HG02678 (cell line): ENCODE measurements at regions not wholly inside any gene's neighbourhood (a gene's known extent, or its start where the extent isn't known, plus 50 kb on each side); places are given as distances from the start of the nearest gene placed in this dataset.
"Not testable (repeated sequence)": the region's sequence is repeated elsewhere in the genome, so short reads cannot be mapped to it uniquely, and the experiment has no call there.

ENCODE experiments used
- ATAC-seq: cut with Tn5 transposase; IDR thresholded peaks from one replicate; pipeline ENCODE4 v1.9.1; 2021; ENCODE audit warnings: mild to moderate bottlenecking, moderate library complexity; ENCODE audit not compliant: unreplicated experiment

DNA sequence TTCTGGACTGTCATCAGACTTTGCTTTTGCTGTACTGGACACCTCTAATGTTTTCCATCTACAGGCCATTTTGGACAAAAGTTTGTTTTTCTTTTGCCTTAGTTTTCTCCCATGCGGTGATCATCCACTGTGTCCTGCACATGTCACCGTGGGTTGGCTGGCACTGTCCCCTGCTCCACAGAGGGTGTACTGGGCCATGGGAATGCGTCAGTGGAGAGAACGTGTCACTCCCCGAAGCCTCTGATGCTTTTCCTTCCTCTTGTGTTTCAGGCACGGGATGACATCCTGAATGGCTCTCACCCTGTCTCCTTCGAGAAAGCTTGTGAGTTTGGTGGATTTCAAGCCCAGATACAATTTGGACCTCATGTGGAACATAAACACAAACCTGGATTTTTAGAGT lies 385.0 kb upstream of the TPM1 start:
- not testable (repeated sequence) for ATAC-seq

DNA sequence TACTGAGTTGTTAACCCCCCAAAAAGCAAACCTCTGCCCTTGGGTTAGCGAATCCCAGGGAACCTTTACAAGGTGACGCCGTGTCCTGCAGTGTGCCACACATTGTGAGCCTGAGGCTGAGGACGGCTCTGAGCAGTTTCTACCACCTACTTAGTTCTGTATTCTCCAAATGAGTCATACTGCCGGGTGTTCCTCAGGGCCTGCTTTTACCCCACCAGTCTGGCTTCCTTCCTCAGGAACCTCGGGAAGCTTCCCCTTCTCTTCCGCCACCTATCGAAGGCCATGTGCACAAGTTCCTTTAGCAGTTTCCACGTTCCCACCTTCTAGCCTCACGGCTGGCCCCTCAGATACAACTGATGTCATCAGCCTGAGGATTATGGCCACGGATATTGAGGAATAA lies 384.0 kb upstream of the TPM1 start:
- no peak for ATAC-seq

DNA sequence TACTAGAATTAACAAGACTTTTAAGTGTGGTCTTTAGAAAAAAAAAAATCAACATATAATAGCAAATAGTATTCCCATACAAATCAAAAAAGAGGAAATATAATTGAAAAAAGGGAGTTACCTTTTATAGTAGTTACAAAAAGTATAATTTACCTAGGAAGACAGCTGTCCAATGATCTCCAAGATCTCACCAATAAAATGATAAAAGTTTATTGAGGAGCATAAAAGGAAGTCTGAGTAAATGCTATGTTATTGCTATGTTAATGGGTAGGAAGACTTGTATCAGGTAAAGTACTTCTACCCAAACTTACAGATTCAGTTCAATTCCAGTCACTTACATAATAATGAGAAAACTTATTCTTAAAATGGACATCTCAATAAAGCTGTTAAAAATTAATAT lies 379.0 kb upstream of the TPM1 start:
- ATAC-seq, result no peak

DNA sequence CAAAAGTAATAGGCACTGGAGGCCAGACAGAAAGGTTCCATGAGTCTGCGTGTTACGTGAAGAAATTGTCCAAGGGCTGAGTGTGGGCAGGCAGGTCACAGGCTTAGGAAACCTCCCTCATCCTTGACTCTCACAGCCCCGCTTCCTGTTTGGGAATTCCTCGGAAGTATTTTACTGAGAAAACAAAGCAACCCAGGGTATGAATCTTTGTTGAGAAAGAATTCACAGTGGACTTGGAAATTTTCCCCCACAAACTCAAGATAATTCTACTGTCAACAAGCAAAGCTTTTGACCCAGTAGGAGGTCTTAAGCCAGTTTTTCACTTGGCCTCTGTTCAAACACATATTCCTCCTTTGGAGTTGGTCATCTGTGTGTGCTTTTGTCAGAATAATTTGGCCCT lies 377.1 kb upstream of the TPM1 start:
- ATAC-seq, result no peak

DNA sequence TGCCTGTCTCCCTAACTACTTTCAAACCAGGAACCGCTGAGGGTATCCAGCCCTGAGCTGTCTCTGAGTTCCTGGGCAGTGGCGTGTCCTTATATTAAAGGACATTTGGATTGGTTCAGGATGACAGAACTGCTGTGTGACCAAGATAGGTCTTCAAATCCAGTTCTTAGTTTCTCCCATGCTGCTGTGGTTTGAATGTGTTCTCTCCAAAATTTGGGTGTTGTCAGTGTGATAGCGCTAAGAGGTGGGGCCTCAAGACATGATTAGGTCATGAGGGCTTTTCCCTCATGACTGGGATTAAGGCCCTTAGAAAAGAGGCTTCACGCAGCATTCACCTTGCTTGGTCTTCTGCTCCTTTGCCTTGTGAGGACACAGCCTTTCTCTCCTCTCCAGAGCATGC lies 376.5 kb upstream of the TPM1 start:
- no peak for ATAC-seq

DNA sequence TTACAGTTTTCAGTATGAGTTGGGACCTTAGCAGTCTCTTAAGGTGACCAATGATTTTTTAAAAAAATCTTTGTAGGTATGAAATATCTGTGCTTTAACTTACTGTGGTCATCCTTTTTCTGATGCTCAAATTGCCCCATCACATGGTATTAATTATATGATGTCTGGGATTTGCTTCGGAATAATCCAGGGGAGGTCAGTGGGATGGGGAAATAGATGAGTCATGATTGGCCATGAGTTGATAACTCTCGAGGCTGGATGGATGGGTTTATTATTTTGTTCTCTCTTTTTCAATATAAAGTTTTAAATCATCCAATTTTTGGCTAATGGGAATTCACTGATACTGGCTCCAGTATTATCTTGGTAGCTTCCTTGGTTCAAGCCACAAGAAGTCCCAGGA lies 370.3 kb upstream of the TPM1 start:
- no peak for ATAC-seq

DNA sequence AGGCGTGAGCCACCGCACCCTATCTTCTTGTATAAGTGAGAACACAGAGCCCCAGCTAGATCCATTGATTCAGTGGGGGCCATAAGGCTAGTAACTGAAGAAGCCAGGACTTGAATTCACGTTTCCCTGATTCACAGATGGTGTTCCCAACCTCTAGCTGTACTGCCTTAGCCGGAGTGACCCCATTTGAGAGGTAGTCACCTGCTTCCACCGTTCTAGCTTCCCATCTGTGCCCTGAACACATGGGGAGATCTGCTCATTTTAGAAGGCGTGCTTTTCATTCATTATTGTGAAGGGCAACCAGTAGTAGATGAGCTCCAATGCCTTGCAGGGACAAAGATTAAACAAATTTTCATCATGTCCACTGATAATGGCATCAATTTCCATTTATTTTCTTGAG lies 365.7 kb upstream of the TPM1 start:
- ATAC-seq, result no peak

DNA sequence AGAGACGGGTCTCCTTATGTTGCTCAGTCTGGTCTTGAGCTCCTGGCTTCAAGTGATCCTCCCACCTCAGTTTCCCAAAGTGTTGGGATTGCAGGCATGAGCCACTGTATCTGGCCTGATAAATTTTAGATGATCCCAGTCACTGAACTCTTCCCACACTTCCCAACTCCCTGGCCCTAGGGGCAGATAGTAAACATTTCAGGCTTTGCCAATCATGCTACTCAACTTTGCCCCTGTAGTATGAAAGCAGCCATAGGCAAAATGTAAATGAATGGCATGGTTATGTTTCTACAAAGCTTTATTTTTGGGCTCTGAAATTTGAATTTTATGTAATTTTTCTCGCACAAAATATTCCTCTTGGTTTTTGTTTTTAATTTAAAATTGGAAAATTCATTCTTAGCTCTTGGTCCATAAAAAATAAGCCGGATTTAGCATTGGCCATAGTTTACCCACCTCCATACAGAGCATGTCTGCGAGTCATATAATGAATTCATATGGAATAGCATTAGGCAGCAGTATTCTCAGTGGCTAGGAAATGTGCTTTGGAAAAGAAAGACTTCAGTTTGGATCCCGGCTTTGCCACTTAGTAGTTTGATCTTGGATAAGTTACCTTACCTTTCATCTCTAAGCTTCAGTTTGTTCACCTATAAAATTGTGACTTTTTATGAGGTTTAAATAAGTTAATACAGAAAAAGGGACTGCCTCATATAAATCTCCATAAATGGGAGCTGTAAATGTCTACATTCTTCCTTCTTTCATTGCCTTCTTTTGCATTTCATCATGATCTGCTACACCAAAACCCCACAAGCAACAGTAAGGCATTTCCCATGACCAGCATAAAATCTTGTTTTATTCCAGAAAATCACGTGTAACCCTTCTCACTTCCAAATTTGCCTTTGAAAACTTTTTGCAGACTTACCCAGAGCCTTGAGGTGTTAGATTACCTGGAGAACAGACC lies 360.3 kb upstream of the TPM1 start:
- no peak for ATAC-seq

DNA sequence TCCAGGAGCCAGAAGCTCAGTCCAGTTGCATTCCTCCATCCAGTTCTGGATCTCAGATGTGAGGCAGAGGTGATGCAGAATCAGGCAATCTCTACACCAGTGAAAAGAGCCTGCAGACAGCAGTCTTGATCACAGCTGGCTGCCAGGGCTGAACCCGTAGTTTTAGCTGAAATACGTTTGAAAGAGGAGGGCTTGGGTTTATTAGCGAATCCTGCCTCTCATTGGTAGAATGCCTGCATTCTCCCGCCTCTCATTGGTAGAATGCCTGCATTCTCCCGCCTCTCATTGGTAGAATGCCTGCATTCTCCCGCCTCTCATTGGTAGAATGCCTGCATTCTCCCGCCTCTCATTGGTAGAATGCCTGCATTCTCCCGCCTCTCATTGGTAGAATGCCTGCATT lies 359.4 kb upstream of the TPM1 start:
- ATAC-seq, result not testable (repeated sequence)

DNA sequence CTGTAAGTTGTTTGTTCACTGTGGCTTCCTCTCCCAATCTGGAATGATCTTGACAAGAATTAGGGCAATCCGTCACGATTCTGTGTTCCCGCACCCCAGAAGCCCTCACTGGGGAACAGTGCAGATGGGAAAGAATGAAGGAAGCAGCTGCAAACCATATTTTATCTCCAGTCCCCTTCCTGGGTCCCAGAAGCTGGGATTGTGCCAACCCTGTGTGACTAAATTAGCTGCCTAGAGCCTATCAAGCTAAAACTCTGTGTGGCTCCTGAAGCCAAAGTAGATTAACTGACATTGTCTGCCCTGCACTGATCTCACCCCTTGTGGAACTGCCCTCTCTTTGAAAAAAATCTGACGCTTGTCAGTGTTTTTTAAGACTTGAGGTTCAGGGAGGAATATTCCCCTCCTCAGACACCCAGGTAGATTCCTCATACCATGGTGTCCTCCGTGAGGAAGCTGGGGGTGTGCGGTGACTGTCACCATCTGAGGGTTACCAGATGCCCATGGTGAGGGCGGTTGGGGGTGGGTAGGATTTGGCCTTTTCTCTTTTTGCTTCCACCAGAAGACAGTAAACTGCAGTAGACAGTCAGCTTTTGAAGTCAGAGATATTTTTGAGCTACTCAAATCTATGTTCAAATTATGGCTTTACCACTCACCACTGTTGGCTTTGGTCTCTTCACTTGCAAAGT lies 358.3 kb upstream of the TPM1 start:
- no peak for ATAC-seq

DNA sequence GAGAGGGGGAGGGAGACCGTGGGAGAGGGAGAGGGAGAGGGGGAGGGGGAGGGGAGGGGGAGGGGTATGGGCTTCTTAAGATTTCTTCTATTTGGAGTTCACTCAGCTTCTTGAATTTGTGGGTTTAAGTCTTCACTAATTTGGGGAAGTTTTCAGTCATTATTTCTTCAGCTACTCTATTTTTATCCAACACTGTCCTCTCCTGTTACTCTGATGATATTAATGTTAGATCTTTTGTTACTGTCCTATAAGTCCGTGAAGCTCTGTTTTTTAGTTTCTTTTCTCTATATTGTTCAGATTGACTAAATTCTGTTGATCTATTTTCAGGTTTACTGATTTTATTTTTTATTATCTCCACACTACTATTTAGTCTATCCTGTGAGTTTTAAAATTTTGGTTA lies 351.5 kb upstream of the TPM1 start:
- ATAC-seq, result no peak

DNA sequence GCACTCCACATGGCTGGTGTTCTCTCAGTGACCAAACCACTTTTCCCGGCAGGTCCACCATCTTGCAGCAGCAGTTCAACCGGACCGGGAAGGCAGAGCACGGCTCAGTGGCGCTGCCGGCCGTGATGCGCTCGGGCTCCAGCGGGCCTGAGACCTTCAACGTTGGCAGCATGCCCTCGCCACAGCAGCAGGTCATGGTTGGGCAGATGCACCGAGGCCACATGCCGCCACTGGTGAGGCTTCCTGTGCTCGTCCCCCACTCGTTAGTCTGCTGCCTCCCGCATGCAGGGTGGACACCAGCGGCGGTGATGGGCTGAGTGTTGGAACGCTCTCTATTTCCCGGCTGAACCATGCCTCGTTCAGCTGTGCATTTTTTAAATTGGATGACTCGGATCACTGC lies 344.9 kb upstream of the TPM1 start:
- ATAC-seq, result no peak

DNA sequence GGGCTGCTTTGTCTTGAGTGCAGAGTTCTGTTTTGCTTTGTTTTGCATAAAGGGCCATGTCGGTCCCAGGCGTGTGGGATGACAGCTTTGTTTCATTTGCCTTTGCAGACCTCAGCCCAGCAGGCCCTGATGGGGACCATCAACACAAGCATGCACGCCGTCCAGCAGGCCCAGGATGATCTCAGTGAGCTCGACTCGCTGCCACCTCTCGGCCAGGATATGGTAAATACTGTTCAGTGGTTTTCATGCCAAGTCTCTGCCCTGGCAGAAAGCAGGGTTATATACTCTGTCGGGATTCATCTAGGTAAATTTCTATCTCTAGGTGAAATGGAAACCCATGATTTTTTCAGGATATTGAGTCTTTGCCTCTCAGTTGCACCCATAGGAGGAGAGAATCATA lies 343.9 kb upstream of the TPM1 start:
- ATAC-seq, result no peak

DNA sequence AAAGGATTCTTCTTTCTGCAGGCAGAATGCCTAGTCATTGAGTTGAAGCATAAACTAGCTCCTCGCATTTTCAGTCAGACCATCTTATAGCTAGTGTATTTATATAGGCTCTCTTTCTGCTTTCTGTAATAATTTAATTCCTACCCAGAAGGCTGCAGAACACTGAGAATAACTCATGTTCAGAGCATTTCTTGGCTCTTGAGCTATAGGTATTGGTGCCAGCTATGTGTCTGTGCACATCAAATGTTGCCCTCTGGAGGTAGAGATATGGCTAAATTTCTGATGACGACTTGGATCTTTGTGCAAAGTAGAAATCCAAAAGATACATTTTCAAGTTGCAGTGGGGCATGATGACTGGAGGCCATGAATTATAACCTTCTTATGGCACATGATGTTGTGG lies 336.2 kb upstream of the TPM1 start:
- no peak for ATAC-seq

DNA sequence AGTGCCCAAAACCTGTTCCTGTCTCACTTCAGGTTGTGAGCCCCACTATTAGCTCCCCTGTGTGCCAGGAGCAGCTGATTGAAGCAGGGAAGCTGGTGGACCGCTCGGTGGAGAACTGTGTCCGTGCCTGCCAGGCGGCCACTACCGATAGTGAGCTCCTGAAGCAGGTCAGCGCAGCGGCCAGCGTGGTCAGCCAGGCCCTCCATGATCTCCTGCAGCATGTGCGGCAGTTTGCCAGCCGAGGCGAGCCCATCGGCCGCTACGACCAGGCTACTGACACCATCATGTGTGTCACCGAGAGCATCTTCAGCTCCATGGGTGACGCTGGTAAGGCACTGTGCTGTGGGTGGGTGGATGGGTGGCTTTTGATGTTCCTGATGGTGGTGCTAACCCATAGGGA lies 334.1 kb upstream of the TPM1 start:
- no peak for ATAC-seq

DNA sequence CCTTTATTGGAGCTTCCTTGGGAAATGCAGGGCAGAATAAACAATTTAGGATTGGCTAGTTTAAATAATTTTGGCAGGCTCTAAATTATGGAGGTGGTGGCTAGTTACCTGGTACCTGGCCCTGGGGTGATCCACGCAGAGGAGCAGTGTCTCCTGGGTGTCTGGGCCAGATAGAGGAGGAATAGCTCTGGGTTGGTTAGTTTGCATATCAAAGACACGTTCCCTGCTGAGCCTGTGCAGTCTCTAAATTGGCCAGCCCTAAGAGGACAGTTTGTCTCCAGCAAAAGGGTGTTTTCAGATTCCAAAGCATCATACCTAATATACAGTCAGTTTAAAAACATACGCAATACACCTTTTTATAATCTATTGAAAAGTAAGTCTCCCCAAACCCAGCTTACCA lies 333.3 kb upstream of the TPM1 start:
- no peak for ATAC-seq

DNA sequence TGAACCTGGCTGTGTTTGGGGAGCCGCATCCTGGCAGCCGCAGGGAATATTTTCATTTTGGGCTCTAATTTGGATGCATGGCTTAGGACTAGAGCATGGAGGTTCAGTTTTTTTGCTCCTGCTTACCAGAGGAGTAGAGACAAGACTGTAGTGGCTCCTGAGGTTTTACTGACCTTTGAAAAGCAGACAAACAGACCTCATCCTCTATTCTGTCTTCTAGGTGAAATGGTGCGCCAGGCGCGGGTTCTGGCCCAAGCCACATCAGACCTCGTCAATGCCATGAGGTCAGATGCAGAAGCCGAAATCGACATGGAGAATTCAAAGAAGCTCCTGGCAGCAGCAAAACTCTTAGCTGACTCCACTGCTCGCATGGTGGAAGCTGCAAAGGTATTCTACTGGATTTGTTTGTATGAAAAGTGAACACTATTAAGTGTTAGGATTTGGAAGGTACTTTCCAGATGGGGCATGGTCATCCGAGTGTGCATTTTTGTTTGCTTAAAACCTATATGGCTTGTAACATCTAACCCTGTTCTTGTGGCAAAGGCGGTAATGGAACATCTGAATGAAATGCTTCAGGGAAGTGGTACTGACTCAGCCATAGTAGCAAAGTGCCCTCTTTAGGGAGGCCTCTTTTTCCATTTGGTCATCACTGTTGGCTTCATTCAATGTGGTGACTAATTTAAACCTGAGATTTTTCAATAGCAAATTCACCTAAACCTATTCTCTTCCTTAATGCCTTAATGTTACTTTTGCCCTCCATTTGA lies 330.7 kb upstream of the TPM1 start:
- ATAC-seq, result no peak

DNA sequence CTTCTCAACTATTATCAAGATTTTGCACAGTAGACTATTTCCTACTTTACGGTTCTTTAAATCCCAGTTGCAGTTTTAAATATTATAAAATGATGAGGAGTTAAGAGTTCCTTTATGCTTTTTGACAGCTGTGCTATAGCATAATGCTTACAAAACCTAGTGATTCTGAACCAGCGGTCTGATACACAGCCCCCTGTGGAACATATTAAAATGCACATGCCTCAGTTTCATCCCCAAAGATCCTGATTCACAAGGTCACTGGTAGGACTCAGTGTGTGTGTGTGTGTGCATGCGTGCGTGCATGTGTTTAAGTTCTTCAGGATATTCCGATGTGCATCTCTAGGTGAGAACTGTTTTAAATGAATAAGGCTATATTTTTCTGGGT lies 330.1 kb upstream of the TPM1 start:
- ATAC-seq, result no peak

DNA sequence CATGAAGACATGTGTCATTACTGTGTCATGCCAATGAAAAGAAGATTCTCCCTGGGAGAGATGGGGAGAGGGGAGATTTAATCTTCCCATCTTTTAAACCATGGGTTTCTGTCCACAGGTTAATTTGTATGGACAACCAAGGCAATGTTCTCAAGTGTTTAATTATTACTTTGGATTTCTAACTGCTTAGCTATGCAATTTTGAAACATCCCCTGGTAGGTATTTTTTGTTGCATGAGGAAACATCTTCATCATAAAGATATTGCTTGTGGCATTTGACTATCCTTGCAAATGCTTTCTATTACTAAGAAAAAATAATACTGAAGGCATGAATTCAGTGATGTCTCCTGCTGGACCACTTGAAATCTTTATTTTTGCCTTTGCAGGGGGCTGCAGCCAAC lies 326.6 kb upstream of the TPM1 start:
- ATAC-seq, result no peak

DNA sequence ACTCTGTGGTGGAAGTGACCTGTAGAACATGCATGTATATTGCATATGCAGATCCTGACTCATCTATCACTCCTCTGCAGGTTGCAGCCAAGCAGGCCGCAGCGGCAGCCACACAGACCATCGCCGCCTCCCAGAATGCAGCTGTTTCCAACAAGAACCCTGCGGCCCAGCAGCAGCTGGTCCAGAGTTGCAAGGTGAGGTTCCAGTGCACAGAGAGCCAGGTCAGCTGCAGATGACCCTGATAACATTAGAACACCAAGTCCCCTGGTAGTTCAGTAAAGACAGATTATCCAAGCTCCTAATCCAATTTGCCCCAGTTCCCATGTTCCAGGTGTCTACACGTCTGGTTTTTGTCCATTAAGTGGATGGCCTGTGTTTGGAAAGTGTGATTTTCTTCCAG lies 325.1 kb upstream of the TPM1 start:
- ATAC-seq, result no peak

DNA sequence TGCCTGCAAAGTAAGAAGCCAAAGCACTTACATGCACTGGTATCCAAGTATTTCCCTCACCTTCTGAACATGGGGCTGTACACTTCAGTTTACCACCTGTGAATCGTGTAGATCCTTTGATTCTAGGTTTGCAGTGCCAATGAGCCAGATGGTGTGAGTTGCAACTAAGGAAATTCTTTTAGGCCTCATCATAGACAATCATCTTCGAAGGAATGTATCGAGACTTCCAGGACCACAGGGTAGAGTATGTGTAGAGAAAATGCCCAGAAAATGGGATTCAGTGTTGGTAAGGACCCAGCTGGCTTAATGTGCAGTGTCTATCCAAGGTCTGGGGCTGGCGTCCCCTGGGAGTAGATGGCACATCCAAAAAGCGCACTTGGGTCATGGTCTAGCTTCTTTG lies 323.2 kb upstream of the TPM1 start:
- no peak for ATAC-seq

DNA sequence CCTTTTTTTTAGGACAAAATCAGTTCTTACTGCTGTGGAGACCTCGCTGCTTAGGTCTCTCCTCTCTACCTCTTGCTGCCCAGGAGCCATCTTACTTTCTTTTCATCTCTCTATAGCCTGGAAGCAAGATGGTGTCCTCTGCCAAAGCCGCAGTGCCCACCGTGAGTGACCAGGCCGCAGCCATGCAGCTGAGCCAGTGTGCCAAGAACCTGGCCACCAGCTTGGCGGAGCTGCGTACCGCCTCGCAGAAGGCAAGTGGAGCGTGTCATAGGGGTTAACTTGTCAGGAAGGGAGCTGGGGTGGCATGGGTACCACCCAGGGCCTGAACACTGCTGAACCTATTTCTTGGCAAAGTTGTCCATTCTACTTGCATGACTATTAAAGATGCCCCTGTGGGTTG lies 320.3 kb upstream of the TPM1 start:
- no peak for ATAC-seq
